ENCODE measurements at regions not wholly inside any gene's neighbourhood (a gene's known extent, or its start where the extent isn't known, plus 50 kb on each side); places are given as distances from the start of the nearest gene placed in this dataset.

GRCh38 chr16:66298571-66299120 is 67.8 kb upstream of the CDH5 start:
- Histone ChIP-seq H3K4me3 (no peak overlapping the region), H3K27ac (no peak overlapping the region), H3K4me1 (no peaks in the 10 kb centered on the region), H3K9me3 (no peaks in the 10 kb centered on the region), H3K27me3 (peaks cover 3% of the 10 kb centered on the region), H3K36me3 (no peaks in the 10 kb centered on the region)
- TF ChIP-seq POLR2A (IDR thresholded peaks at IDR 0.05) (no peak), CTCF (IDR thresholded peaks at IDR 0.05) (no peak), EP300 (IDR thresholded peaks at IDR 0.05) (no peak), POLR2AphosphoS5 (IDR thresholded peaks at IDR 0.05) (no peak)
- DNase-seq (ENCODE audit: low spot score in 2 of 2): peak in 1 of 2 donors; percentile 12
- WGBS: 95% methylated on average over 2 of the region's 2 CpGs

GRCh38 chr16:66298006-66298405 is 68.5 kb upstream of the CDH5 start:
- Histone ChIP-seq H3K9me3 (no peaks in the 10 kb centered on the region), H3K27me3 (peaks cover 3% of the 10 kb centered on the region), H3K27ac (no peak overlapping the region), H3K4me3 (no peak overlapping the region), H3K36me3 (no peaks in the 10 kb centered on the region), H3K4me1 (no peaks in the 10 kb centered on the region)
- TF ChIP-seq CTCF (IDR thresholded peaks at IDR 0.05) (no peak), EP300 (IDR thresholded peaks at IDR 0.05) (no peak), POLR2A (IDR thresholded peaks at IDR 0.05) (no peak), POLR2AphosphoS5 (IDR thresholded peaks at IDR 0.05) (no peak)
- 80% methylated on average over 2 of the region's 2 CpGs for WGBS
- no peak for DNase-seq (ENCODE audit: low spot score in 2 of 2)

GRCh38 chr16:66296591-66296990 is 69.9 kb upstream of the CDH5 start:
- Histone ChIP-seq H3K4me3 (no peak overlapping the region), H3K36me3 (no peaks in the 10 kb centered on the region), H3K4me1 (no peaks in the 10 kb centered on the region), H3K9me3 (no peaks in the 10 kb centered on the region), H3K27me3 (peaks cover 3% of the 10 kb centered on the region), H3K27ac (no peak overlapping the region)
- DNase-seq (ENCODE audit: low spot score in 2 of 2): peak in 1 of 2 donors; percentile 50
- WGBS: 86% methylated on average over 4 of the region's 5 CpGs
- TF ChIP-seq POLR2AphosphoS5 (IDR thresholded peaks at IDR 0.05): no peak
- TF ChIP-seq CTCF (IDR thresholded peaks at IDR 0.05): no peak
- TF ChIP-seq POLR2A (IDR thresholded peaks at IDR 0.05): no peak
- TF ChIP-seq EP300 (IDR thresholded peaks at IDR 0.05): no peak

- TF ChIP-seq POLR2A (IDR thresholded peaks at IDR 0.05): no peak
These were observed 70.5 kb upstream of the CDH5 start for GRCh38 chr16:66295761-66296546.

GRCh38 chr16:66295213-66295612 is 71.3 kb upstream of the CDH5 start:
- Histone ChIP-seq H3K9me3 (no peaks in the 10 kb centered on the region), H3K27me3 (peaks cover 3% of the 10 kb centered on the region), H3K4me1 (no peaks in the 10 kb centered on the region), H3K4me3 (no peak overlapping the region), H3K27ac (no peak overlapping the region), H3K36me3 (no peaks in the 10 kb centered on the region)
- 70% methylated on average over 6 of the region's 6 CpGs for WGBS
- TF ChIP-seq CTCF (IDR thresholded peaks at IDR 0.05) (no peak), EP300 (IDR thresholded peaks at IDR 0.05) (no peak), POLR2A (IDR thresholded peaks at IDR 0.05) (no peak), POLR2AphosphoS5 (IDR thresholded peaks at IDR 0.05) (no peak)
- peak in 1 of 2 donors; percentile 53 for DNase-seq (ENCODE audit: low spot score in 2 of 2)

More at GRCh38 chr16:66295761-66296546, 70.5 kb upstream of the CDH5 start:
- H3K27ac ChIP-seq: no peak overlapping the region
- no peak overlapping the region for H3K4me3 ChIP-seq
- DNase-seq (ENCODE audit: low spot score in 2 of 2): peak in 1 of 2 donors; percentile 71
- H3K4me1 ChIP-seq: no peaks in the 10 kb centered on the region
- no peaks in the 10 kb centered on the region for H3K36me3 ChIP-seq
- peaks cover 3% of the 10 kb centered on the region for H3K27me3 ChIP-seq
- H3K9me3 ChIP-seq: no peaks in the 10 kb centered on the region
- WGBS: 78% methylated on average over 2 of the region's 4 CpGs

All from suprapubic skin (tissue), 4 donors.